ENCODE measurements at regions not wholly inside any gene's neighbourhood (a gene's known extent, or its start where the extent isn't known, plus 50 kb on each side); places are given as distances from the start of the nearest gene placed in this dataset.

- no peak for TF ChIP-seq POLR2AphosphoS5 (IDR thresholded peaks at IDR 0.05)
- TF ChIP-seq POLR2A (IDR thresholded peaks at IDR 0.05): no peak
- TF ChIP-seq, protein P1, sequence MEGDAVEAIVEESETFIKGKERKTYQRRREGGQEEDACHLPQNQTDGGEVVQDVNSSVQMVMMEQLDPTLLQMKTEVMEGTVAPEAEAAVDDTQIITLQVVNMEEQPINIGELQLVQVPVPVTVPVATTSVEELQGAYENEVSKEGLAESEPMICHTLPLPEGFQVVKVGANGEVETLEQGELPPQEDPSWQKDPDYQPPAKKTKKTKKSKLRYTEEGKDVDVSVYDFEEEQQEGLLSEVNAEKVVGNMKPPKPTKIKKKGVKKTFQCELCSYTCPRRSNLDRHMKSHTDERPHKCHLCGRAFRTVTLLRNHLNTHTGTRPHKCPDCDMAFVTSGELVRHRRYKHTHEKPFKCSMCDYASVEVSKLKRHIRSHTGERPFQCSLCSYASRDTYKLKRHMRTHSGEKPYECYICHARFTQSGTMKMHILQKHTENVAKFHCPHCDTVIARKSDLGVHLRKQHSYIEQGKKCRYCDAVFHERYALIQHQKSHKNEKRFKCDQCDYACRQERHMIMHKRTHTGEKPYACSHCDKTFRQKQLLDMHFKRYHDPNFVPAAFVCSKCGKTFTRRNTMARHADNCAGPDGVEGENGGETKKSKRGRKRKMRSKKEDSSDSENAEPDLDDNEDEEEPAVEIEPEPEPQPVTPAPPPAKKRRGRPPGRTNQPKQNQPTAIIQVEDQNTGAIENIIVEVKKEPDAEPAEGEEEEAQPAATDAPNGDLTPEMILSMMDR (IDR thresholded peaks at IDR 0.05): no peak
Observed at GRCh38 chrX:144683247-144683646, 564.1 kb upstream of the SPANXN1 start.

All from transverse colon (tissue), 4 donors.